ENCODE measurements at regions not wholly inside any gene's neighbourhood (a gene's known extent, or its start where the extent isn't known, plus 50 kb on each side); places are given as distances from the start of the nearest gene placed in this dataset.

- no peak for DNase-seq
These were observed 52.6 kb upstream of the ASB17 start for GRCh38 chr1:75984781-75985180.

DNA sequence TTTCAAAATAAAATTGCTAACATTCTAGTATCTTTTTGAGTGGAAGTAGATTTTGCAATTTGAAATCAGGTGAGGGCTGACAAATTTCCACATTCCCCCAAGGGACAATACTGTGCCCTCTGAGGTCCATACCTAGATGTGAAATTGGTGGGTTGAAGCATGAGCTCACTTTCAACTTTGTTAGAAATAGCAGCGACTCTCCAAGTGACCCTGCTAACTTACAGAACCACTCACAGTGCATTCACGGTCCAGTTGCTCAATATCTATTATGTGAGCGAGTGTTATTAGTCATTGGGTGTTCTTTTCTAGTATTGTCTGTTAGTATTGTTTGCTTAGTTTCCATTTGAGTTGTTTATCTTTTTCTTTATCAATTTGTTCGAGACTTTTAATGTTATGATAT, 53.6 kb upstream of the ASB17 start:
- DNase-seq = no peak

DNA sequence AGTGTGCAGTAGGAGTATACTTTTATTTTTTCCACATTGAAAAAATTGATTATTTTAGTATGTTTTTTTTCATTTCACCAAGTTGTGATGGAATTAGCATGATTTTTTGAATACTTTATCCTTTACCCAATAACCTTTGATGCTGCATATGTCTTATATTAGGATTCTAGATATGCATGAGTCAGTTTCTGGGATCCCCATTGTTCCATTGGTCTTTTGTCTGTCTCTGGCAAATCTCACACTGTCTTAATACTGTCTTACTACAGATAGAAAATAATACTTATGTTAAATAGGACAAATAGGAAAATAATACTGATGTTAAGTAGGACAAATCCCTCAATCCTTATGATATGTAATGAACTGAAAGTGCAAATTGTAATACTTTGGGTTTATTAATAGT, 54.3 kb upstream of the ASB17 start:
- no peak for DNase-seq

- DNase-seq = no peak
These were observed 56.9 kb upstream of the ASB17 start for GRCh38 chr1:75989121-75989520.

- no peak for DNase-seq
These were observed 58.5 kb upstream of the ASB17 start for GRCh38 chr1:75990686-75991085.

DNA sequence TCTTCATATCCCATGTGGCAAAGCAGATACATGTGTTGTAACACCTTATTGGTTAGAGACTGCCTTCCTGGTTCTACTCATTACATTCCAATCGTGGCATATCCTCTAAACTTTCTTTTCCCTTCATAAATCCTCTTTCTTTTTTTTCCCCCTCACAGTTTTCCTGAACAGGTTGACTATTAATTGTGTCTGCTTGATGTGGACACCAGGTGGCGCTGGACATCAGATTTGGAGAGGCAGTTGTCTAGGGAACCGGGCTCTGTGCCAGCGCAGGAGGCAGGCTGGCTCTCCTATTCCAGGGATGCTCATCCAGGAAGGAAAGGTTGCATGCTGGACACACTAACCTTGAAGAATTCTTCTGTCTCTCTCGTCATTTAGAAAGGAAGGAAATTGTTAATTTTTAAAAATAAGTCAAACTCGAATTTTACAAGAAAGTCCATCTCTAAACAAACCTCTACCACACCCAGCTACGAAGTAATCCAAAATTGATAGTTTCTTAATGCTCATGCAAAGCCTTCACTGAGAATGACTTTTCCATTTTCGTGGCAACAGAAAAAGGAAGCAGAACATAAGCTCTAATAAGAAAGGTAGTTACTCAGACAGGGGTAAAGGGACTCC, 59.4 kb upstream of the ASB17 start:
- DNase-seq = peak; percentile 57

DNA sequence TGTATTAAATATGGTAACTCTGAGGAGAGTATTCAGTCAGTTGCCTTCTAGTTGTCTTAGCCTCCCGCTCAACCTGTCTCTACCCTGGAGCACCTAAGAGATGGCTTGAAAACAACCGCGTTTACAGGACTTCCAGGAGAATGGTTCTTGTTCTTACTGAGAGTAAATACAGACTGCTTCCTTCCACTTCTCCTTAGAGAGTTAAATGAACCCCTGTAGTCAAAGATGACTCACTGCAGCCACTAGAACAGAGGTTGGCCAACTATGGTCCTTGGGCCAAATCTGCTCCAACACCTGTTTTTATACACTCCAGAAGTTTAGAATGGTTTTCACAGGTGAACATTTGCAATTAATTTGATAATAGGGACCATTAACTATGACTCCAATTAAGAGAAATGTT, 60.1 kb upstream of the ASB17 start:
- DNase-seq = no peak

- DNase-seq = no peak
These were observed 61.5 kb upstream of the ASB17 start for GRCh38 chr1:75993661-75994060.

DNA sequence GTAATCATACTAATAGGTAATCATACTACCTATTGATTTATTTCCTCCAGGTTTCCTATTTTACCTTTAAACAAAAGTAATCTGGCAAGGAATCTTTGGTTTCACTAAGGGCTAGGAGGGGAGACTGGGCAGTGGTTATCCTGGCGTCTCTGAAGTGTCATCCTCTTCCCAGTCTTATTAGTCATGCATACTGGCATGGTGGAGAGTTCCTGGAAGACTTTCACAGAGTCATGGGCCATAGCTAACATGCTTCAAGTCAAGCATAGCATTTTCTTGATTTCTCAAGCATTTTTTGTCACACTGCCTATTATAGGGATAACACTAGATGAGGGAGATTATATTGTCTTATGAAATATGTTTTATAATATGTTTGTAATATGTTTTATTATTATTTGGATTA, 64.0 kb upstream of the ASB17 start:
- no peak for DNase-seq

- no peak for DNase-seq
These were observed 66.8 kb upstream of the ASB17 start for GRCh38 chr1:75999034-75999433.

DNA sequence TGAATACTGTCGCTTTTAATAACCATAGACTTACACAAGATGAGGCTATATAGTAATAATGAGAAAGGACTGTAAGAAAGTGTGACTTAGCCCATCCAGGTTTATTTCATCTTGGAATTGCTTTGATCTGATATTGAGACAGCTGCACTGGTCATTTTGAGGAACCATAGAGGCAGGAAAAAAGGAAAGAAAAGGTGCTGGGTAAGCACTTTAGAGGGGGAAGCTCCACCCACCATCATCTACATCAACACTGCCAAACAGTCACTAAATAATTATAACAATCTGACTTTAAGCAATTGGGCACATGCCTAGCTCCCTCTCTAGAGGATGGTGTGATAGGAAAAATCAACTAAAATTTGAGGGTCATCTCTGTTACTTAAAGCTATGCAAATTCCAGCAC, 70.6 kb upstream of the ST6GALNAC3 start:
- no peak for DNase-seq

- no peak for DNase-seq
These were observed 68.8 kb upstream of the ST6GALNAC3 start for GRCh38 chr1:76005765-76006164.

DNA sequence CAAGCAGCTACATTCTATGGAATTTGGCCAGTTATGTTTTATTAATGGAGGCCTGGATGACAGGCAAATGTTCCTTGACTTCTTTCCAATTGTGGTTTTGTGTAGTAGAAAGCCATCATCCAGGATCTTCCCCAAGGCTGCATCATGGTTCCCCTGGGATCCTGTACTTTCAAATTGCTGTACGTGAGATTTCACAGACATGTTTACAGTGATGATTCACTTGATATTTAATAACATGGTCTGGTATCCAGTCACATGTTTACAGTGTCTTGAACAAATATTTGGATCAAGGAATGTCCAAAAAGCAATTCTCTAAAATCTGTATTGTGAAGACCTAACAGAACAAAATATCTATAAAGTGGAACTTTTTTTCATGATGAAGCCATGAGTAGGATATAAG, 68.3 kb upstream of the ST6GALNAC3 start:
- DNase-seq = no peak

GRCh38 chr1:76010802-76011201, 63.7 kb upstream of the ST6GALNAC3 start:
- DNase-seq = no peak

GRCh38 chr1:76012341-76013205, 62.0 kb upstream of the ST6GALNAC3 start:
- DNase-seq = no peak

DNA sequence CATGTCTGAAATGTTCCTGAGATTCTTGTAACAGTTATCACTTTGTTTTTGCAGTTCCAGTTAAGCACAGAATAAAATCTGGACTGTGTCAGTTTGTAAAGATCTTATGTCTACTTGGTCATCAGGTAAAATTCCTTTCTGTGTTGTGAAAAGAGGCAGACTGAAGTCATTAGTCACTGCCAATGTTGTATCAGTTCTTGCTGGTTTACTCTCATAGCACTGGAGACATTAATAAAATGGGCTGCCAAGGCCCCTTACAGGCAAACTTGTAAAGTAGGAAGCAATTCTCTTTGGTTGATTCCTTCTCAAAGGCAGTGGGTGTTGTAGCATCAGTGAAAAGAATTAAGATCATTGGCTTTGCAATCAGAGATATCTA, 61.4 kb upstream of the ST6GALNAC3 start:
- no peak for DNase-seq

GRCh38 chr1:76015478-76016103, 59.0 kb upstream of the ST6GALNAC3 start:
- no peak for DNase-seq

DNA sequence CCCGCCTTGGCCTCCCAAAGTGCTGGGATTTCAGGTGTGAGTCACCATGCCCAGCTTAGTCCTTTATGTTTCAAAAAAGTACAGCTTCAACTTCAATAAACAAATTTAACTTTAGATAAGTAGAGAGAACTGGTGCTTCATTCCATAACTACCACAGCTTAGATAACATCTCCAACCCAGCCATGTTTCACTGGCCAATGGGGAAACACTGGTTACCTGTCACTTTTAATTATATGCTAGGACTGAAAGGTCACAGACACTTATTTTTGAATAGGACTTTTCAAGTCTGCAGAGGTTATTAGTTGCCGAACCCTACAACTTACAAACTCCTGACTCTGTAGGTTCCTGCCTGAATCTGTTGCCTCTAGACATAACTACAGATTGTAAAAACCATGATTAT, 56.5 kb upstream of the ST6GALNAC3 start:
- DNase-seq = no peak

DNA sequence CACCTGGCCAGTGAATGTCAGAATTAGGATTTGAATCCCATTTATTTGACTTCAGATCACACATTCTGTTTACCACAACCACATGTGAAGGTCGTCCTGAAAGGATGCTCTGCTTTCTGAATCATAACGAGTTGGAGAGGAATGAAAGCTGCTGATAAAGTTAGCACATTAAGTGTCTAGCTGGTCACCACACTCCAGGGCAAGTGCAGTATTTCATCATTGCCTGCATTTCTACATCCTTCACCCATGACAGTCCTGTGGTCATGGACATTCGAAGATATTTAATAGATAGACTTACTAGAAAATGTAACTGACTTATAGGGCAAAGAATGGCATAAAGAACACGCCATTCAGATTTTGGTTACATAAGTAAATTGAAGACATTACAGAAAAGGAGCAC, 52.7 kb upstream of the ST6GALNAC3 start:
- no peak for DNase-seq

- no peak for DNase-seq
These were observed 50.7 kb upstream of the ST6GALNAC3 start for GRCh38 chr1:76023669-76024435.

Measured in effector CD4-positive, alpha-beta T cell (primary cell).